Kidney epithelial cell (primary cell): ENCODE measurements at regions not wholly inside any gene's neighbourhood (a gene's known extent, or its start where the extent isn't known, plus 50 kb on each side); places are given as distances from the start of the nearest gene placed in this dataset.

Source experiments
- DNase-seq: peaks from one replicate; pipeline ENCODE4 v3.0.0-alpha.2; 2010; ENCODE audit warnings: low read depth
- H3K27me3 ChIP-seq: 2 replicates; pipeline ENCODE4 v1.6.0; 2011; ENCODE audit warnings: low read length; ENCODE audit not compliant: control insufficient read depth, insufficient read depth
- H3K36me3 ChIP-seq: 2 replicates; pipeline ENCODE4 v1.5.1; 2011; ENCODE audit warnings: low read length; ENCODE audit not compliant: control insufficient read depth, insufficient read depth
- H3K4me3 ChIP-seq: 2 replicates; pipeline ENCODE4 v1.5.1; 2011; ENCODE audit warnings: low read depth, mild to moderate bottlenecking, control low read depth, low read length
- TF ChIP-seq, protein P1 (sequence below): IDR thresholded peaks from 2 replicates; pipeline ENCODE4 v1.5.1; 2011; ENCODE audit warnings: mild to moderate bottlenecking, moderate library complexity, low read length, control low read depth, inconsistent platforms; ENCODE audit not compliant: insufficient read depth, poor library complexity, severe bottlenecking

DNA sequence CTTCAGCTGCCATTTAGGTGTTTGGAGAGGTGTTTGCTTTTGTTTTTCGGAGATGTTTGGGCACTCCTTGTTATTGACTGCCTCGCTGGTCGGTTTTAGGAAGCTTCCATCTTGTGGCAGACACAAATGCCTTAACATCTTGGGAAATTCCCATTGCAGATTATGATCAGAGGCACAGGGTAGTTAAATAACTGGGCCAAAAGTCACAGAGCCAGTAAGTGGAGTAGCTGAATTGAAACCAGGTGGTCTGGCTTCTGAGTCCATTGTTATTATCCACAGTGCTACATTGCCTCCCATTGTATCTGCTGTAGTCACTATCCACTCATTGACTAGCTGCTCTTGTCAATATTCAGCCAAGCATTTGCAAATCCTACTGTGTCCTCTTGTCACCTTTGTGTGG lies 138.2 kb upstream of the PLPP4 start:
- no peak overlapping the region for H3K4me3 ChIP-seq
- no peak for DNase-seq
- no peaks in the 10 kb centered on the region for H3K27me3 ChIP-seq
- H3K36me3 ChIP-seq = no peaks in the 10 kb centered on the region
- TF ChIP-seq, protein P1, sequence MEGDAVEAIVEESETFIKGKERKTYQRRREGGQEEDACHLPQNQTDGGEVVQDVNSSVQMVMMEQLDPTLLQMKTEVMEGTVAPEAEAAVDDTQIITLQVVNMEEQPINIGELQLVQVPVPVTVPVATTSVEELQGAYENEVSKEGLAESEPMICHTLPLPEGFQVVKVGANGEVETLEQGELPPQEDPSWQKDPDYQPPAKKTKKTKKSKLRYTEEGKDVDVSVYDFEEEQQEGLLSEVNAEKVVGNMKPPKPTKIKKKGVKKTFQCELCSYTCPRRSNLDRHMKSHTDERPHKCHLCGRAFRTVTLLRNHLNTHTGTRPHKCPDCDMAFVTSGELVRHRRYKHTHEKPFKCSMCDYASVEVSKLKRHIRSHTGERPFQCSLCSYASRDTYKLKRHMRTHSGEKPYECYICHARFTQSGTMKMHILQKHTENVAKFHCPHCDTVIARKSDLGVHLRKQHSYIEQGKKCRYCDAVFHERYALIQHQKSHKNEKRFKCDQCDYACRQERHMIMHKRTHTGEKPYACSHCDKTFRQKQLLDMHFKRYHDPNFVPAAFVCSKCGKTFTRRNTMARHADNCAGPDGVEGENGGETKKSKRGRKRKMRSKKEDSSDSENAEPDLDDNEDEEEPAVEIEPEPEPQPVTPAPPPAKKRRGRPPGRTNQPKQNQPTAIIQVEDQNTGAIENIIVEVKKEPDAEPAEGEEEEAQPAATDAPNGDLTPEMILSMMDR = no peak

DNA sequence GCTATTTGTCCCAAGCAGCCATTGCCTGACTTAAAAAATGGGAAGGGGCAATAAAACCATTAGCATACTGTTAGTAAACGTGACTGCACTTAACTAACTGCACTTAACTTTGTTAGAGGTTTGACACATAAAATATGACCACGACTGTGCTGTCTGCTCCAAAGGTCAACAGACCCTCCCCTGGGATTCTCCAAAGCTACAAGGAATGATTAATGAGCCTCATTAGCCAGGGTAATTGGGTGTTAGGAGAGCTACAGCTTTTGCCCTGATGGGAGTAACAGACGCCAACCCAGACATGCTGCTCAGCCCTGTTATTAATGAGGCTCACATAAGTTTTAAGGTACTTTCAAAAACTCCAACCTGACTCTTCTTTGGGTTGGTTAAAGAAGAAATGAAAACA lies 129.4 kb upstream of the PLPP4 start:
- TF ChIP-seq, protein P1 = no peak
- DNase-seq = no peak
- Histone ChIP-seq H3K27me3 (no peaks in the 10 kb centered on the region), H3K36me3 (no peaks in the 10 kb centered on the region), H3K4me3 (no peak overlapping the region)

DNA sequence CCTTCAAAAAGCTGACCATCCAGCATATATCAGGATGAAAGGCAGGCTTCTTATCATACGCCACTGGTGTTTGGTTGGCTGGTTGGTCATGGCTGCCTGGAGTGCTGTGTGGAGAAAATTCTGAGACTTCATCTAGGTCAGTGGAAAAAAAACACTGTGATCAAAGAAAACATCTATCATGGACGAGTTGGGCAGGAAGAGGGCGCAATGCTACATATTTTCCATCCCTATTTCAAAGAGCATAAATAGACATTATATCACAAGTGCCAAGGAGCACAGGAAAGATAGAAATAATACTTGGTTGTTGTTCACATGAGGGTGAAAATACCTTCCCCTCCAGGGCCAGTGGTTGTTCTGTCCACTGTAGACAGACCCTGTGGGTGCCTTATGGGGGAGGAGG lies 128.4 kb upstream of the PLPP4 start:
- Histone ChIP-seq H3K36me3 (no peaks in the 10 kb centered on the region), H3K27me3 (no peaks in the 10 kb centered on the region), H3K4me3 (no peak overlapping the region)
- TF ChIP-seq, protein P1 = no peak
- no peak for DNase-seq

DNA sequence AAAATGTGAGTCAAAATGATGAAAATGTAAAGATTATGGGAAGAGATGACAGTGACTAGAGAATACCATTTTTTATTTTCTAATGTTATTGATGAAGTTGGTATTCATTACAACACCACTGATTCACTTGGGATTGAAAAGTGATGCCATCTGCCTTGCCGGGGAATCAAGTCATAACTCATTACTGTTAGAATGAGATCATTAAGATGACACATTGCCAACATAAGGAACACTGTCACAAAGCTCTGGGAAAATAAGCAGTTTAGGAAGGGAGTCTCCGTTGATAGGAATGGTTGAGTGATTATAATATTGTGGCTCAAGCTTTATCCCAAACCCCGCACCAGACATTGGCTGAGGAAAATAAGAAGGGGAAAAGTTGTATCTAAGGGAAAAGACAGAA lies 121.5 kb upstream of the PLPP4 start:
- H3K4me3 ChIP-seq = no peak overlapping the region
- TF ChIP-seq, protein P1 = no peak
- no peak for DNase-seq

DNA sequence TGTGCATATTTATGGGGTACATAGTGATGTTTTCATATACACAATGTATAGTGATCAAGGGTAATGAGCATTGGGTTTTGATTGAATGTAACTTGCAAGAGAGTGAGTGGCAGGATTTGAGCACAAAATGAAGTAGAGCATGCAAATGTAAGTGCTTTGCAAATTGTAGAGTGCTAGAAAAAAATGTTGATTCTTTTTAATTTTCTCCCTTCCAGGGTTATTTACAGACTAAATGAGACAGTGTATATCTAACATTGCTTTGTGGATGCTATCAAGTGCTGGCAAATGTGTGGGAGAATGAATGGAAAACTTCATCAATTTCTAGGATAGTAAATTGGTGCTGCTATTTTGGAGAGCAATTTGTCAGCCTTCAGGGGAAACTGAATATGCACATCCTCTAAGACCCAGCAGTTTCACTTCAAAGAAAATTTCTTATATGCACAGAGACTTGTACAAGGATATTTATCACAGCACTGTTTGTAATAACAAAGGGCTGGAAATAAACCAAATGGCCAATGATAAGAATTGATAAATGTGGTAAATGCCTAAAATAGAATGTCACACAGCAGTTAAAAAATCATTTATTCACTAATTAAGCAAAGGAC lies 120.6 kb upstream of the PLPP4 start:
- TF ChIP-seq, protein P1 = no peak
- DNase-seq = no peak
- no peak overlapping the region for H3K4me3 ChIP-seq
- no peaks in the 10 kb centered on the region for H3K36me3 ChIP-seq
- H3K27me3 ChIP-seq = no peaks in the 10 kb centered on the region

More for the DNA sequence above, 121.5 kb upstream of the PLPP4 start:
- no peaks in the 10 kb centered on the region for H3K27me3 ChIP-seq
- no peaks in the 10 kb centered on the region for H3K36me3 ChIP-seq

DNA sequence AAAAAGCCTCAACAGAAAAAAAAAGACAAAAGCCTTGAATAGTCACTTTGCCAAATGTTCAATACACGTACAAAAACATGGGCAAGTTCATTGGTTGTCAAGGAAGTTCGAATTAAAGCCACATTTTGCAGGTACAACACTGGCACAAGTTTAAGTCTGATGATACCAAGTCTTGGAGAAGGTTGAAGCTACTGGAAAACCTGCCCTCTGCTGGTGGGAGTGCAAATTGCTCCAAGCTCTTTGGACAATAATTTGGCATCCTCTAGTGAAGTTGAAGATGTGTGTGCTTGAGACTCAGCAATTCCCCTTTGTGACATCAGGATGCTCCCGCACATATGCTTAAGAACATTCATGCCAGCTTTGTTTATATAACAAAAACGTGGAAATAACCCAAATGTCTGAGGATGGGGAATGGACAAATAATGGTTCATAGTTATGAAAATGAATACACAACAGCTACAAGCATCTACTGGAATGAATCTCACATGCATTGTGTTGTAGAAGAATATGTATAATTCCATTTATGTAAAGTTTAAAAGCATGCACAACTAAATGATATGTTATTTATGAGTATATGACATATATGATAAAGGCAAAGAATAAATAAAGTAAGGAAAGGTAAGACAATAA lies 120.0 kb upstream of the PLPP4 start:
- DNase-seq = no peak
- H3K36me3 ChIP-seq = no peaks in the 10 kb centered on the region
- TF ChIP-seq, protein P1 = peak; percentile 80
- H3K27me3 ChIP-seq = no peaks in the 10 kb centered on the region
- H3K4me3 ChIP-seq = no peak overlapping the region
